Type B pancreatic cell (in vitro differentiated cells): ENCODE measurements at regions not wholly inside any gene's neighbourhood (a gene's known extent, or its start where the extent isn't known, plus 50 kb on each side); places are given as distances from the start of the nearest gene placed in this dataset.

Source experiments
- DNase-seq: peaks from one replicate; pipeline ENCODE4 v3.0.0; 2021; ENCODE audit warnings: mixed read lengths; ENCODE audit not compliant: unreplicated experiment; ENCODE audit errors: extremely low spot score
- H3K27ac Mint-ChIP-seq: 2 replicates; pipeline ENCODE4 v1.8.0; 2021; ENCODE audit warnings: mild to moderate bottlenecking, mixed read lengths
- H3K27me3 Mint-ChIP-seq: 2 replicates; pipeline ENCODE4 v1.8.0; 2021; ENCODE audit warnings: mixed read lengths
- H3K36me3 Mint-ChIP-seq: 2 replicates; pipeline ENCODE4 v1.8.0; 2021; ENCODE audit warnings: mixed read lengths
- H3K4me1 Mint-ChIP-seq: one replicate; pipeline ENCODE4 v1.8.0; 2021; ENCODE audit warnings: mixed read lengths; ENCODE audit not compliant: unreplicated experiment
- H3K4me3 Mint-ChIP-seq: 2 replicates; pipeline ENCODE4 v1.8.0; 2021; ENCODE audit warnings: mild to moderate bottlenecking, mixed read lengths
- H3K9me3 Mint-ChIP-seq: 2 replicates; pipeline ENCODE4 v1.8.0; 2021; ENCODE audit warnings: mixed read lengths
- TF ChIP-seq, protein P1 (sequence below): fragments of 200-600 bp; sonication (generic); conservative IDR thresholded peaks from 2 replicates; pipeline ENCODE4 v1.5.0; 2021; ENCODE audit warnings: antibody characterized with exemption, mild to moderate bottlenecking

DNA sequence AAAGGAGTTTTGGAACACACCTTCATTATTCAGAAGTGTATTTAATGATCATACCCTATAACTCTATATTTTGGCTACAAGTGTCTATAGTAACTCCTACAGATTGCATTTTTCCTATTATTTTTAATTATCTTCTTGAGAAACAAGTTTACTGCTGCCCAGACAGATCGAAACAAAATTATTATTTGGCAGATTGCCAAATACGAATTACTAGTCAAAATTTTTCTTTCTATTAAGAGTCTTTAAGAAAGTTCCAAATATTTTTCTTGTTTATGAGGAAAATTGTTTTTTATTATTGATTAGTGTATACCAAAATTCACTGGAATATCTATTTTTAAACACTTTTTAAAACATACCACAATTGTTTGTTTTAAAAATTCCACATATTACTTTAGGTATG lies 821.9 kb upstream of the SLC35B3 start:
- DNase-seq: no peak
- no peak overlapping the region for H3K27ac Mint-ChIP-seq
- H3K27me3 Mint-ChIP-seq: no peaks in the 10 kb centered on the region
- H3K4me1 Mint-ChIP-seq: no peaks in the 10 kb centered on the region
- H3K9me3 Mint-ChIP-seq: peaks cover 3% of the 10 kb centered on the region
- H3K4me3 Mint-ChIP-seq: no peak overlapping the region
- no peaks in the 10 kb centered on the region for H3K36me3 Mint-ChIP-seq
- TF ChIP-seq, protein P1, sequence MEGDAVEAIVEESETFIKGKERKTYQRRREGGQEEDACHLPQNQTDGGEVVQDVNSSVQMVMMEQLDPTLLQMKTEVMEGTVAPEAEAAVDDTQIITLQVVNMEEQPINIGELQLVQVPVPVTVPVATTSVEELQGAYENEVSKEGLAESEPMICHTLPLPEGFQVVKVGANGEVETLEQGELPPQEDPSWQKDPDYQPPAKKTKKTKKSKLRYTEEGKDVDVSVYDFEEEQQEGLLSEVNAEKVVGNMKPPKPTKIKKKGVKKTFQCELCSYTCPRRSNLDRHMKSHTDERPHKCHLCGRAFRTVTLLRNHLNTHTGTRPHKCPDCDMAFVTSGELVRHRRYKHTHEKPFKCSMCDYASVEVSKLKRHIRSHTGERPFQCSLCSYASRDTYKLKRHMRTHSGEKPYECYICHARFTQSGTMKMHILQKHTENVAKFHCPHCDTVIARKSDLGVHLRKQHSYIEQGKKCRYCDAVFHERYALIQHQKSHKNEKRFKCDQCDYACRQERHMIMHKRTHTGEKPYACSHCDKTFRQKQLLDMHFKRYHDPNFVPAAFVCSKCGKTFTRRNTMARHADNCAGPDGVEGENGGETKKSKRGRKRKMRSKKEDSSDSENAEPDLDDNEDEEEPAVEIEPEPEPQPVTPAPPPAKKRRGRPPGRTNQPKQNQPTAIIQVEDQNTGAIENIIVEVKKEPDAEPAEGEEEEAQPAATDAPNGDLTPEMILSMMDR: no peak

DNA sequence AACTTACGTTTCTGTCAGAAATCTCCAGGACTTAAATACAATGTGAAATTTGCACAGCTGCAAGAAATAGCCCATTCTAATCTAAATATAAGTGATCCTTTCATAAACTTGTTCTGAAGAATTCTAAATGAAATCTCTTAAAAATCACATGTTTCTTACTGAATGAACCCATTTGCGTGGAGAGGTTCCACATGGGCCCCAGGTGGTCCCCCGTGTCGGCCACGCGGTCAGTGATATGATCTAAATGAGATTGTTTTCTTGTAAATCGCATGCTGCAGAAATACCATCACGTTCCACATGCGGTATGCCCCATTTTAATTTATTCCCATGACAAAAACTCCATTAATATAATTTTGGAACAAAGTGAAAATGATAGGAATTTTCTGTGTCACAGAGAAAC lies 818.9 kb upstream of the SLC35B3 start:
- TF ChIP-seq, protein P1: no peak
- Mint-ChIP-seq H3K4me1 (peaks cover 5% of the 10 kb centered on the region), H3K27ac (no peak overlapping the region), H3K4me3 (no peak overlapping the region), H3K9me3 (peaks cover 3% of the 10 kb centered on the region), H3K27me3 (no peaks in the 10 kb centered on the region), H3K36me3 (no peaks in the 10 kb centered on the region)
- DNase-seq: no peak

DNA sequence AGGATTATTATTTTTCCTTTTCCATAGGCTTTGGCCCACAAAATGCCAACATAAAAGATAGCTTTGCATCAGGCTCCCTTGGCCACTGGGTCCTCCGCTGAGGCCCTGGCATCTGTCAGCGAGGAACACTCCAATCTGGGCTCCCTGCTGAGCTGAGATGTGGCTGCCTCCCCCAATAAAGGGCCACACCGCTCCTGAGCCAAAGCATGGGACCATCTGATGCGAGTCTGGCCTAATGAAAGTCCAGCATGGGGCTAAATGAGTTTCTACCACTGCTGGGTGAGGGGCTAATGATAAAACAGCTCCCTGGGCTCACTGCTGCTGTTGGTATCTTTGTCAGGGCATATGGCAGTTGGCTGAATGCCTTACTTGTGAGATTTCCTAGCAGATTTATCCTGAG lies 817.5 kb upstream of the SLC35B3 start:
- Mint-ChIP-seq H3K4me1 (peaks cover 5% of the 10 kb centered on the region), H3K4me3 (no peak overlapping the region), H3K27me3 (no peaks in the 10 kb centered on the region), H3K36me3 (no peaks in the 10 kb centered on the region), H3K9me3 (peaks cover 3% of the 10 kb centered on the region), H3K27ac (no peak overlapping the region)
- TF ChIP-seq, protein P1: no peak
- DNase-seq: no peak

DNA sequence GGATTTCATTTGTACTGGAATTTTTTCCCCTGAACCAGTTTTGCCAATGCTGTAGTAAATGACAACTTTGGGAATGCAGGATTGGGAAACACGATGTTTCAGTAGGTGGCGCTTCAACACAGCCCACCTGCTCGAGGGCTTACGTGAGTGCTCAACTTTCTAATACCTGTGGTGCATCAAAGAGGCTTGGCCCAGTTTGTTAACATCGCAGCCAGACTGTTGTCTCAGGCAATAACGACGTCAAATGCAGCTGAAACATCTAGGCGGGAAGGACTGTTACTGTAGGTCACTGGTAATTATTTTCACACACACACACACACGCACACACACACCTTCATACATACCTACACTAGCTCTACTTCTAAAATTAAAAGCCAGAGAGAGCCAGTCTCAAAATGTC lies 815.5 kb upstream of the SLC35B3 start:
- peaks cover 3% of the 10 kb centered on the region for H3K9me3 Mint-ChIP-seq
- H3K4me1 Mint-ChIP-seq: peaks cover 9% of the 10 kb centered on the region
- peak overlapping the region; percentile 1 for H3K4me3 Mint-ChIP-seq
- no peaks in the 10 kb centered on the region for H3K27me3 Mint-ChIP-seq
- H3K27ac Mint-ChIP-seq: peak overlapping the region; percentile 72
- TF ChIP-seq, protein P1: peak; percentile 69
- no peak for DNase-seq
- H3K36me3 Mint-ChIP-seq: no peaks in the 10 kb centered on the region

DNA sequence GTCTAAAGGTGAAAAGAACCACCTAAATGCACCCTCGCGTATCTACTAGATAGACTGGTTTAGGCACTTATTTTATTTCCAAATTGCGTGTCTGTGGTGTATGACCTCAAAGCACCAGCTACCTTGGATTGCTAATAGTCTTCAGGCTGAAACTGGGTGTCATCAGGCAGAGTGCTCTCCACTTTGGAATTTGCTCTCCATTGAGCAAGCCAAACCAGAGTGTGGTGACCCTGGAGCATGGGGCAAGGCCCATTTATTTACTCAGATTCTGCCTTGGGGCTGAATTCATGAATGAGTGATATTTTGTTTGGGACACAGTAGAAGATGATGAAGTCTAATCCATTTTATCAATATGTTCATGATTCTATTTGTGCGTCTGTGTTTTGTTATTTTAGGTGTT lies 812.8 kb upstream of the SLC35B3 start:
- Mint-ChIP-seq H3K36me3 (no peaks in the 10 kb centered on the region), H3K27me3 (no peaks in the 10 kb centered on the region), H3K4me1 (peaks cover 9% of the 10 kb centered on the region), H3K9me3 (no peaks in the 10 kb centered on the region), H3K4me3 (peak overlapping the region; percentile 75), H3K27ac (peak overlapping the region; percentile 94)
- TF ChIP-seq, protein P1: no peak
- no peak for DNase-seq

DNA sequence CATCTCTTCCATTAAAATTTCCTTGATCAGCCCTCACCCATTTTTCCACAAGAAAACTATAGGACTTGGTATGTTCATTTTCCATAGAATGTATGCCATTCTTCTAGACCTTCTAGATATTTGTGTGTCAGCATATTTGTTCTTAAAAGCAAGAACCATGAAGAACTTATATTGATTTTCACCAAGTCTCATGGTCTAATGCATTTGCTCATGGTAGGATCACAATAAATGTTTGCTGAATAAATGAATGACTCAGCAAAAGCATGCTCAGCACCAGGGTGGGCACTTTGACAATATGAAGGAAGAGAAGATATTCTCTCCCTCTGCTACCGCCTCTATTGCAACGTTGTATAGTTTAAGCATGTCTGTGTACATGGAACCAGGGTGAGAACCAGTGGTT lies 805.5 kb upstream of the SLC35B3 start:
- DNase-seq: no peak
- H3K36me3 Mint-ChIP-seq: no peaks in the 10 kb centered on the region
- TF ChIP-seq, protein P1: no peak
- H3K27me3 Mint-ChIP-seq: no peaks in the 10 kb centered on the region
- no peak overlapping the region for H3K4me3 Mint-ChIP-seq
- H3K9me3 Mint-ChIP-seq: no peaks in the 10 kb centered on the region
- H3K4me1 Mint-ChIP-seq: no peaks in the 10 kb centered on the region
- no peak overlapping the region for H3K27ac Mint-ChIP-seq
